HEK293T (cell line): ENCODE measurements at regions not wholly inside any gene's neighbourhood (a gene's known extent, or its start where the extent isn't known, plus 50 kb on each side); places are given as distances from the start of the nearest gene placed in this dataset.

Experiments used
- ARNT ChIP-seq: fragments of 450-650 bp; IDR thresholded peaks from 2 replicates; pipeline ENCODE4 v1.6.1; 2017; ENCODE audit warnings: mild to moderate bottlenecking
- BHLHE40 ChIP-seq: fragments of 450-650 bp; IDR thresholded peaks from 2 replicates; pipeline ENCODE4 v1.6.1; 2016; ENCODE audit warnings: mild to moderate bottlenecking, moderate library complexity, borderline replicate concordance
- SUZ12 ChIP-seq: fragments of 450-650 bp; IDR thresholded peaks from 2 replicates; pipeline ENCODE4 v1.6.1; 2016; ENCODE audit warnings: mild to moderate bottlenecking
- TF ChIP-seq, protein P1 (sequence below): fragments of 450-650 bp; IDR thresholded peaks from 2 replicates; pipeline ENCODE4 v1.6.1; 2016

DNA sequence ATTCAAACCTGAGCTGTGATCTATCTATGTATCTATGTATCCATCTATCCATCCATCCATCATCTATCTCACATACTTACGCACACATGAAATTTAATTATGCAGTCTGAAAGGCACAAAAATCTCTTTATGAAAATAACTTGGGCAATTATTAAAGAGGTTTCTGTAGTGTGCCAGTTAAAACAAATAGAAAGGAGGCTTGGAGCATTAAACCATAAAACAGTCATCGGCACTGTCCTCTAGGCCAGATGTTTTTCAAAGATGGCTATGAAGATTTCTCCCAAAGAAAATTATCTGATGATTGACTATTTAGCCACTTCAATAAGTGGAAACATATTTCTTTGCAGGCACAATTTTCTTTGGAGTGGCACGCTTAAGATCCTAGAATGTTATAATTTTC, 392.5 kb upstream of the RPS23 start:
- TF ChIP-seq, protein P1, sequence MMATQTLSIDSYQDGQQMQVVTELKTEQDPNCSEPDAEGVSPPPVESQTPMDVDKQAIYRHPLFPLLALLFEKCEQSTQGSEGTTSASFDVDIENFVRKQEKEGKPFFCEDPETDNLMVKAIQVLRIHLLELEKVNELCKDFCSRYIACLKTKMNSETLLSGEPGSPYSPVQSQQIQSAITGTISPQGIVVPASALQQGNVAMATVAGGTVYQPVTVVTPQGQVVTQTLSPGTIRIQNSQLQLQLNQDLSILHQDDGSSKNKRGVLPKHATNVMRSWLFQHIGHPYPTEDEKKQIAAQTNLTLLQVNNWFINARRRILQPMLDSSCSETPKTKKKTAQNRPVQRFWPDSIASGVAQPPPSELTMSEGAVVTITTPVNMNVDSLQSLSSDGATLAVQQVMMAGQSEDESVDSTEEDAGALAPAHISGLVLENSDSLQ: no peak
- TF ChIP-seq ARNT (no peak), SUZ12 (no peak), BHLHE40 (no peak)
